ENCODE measurements at regions not wholly inside any gene's neighbourhood (a gene's known extent, or its start where the extent isn't known, plus 50 kb on each side); places are given as distances from the start of the nearest gene placed in this dataset.

- WGBS, 4 donors = 66 to 72% (median 70%) methylated on average over 4 of the region's 4 CpGs
- no peak overlapping the region for H3K27ac ChIP-seq
- no peaks in the 10 kb centered on the region for H3K4me1 ChIP-seq (replicated peaks in 1 of 2)
- no peaks in the 10 kb centered on the region for H3K9me3 ChIP-seq (replicated peaks in 1 of 3)
- no peak for DNase-seq
- intact Hi-C loops (cut with DNase I) = no loop called here
- no peaks in the 10 kb centered on the region for H3K27me3 ChIP-seq
- H3K4me3 ChIP-seq = no peak overlapping the region
- no peaks in the 10 kb centered on the region for H3K36me3 ChIP-seq (replicated peaks in 1 of 2)
- TF ChIP-seq POLR2A (IDR thresholded peaks at IDR 0.05) = no peak
- no peak for TF ChIP-seq CTCF (IDR thresholded peaks at IDR 0.05)
Measured at GRCh38 chr3:159232966-159233365, 431.1 kb downstream of the MFSD1 start.

- intact Hi-C loops (cut with DNase I) = no loop called here
- Histone ChIP-seq H3K4me1 (replicated peaks in 1 of 2) (no peaks in the 10 kb centered on the region), H3K9me3 (replicated peaks in 1 of 3) (no peaks in the 10 kb centered on the region), H3K27ac (no peak overlapping the region), H3K36me3 (replicated peaks in 1 of 2) (no peaks in the 10 kb centered on the region), H3K27me3 (no peaks in the 10 kb centered on the region), H3K4me3 (no peak overlapping the region)
- TF ChIP-seq CTCF (IDR thresholded peaks at IDR 0.05) (no peak), POLR2A (IDR thresholded peaks at IDR 0.05) (no peak)
- DNase-seq = no peak
- WGBS, 4 donors = 59 to 84% (median 71%) methylated on average over 2 of the region's 2 CpGs
Measured at GRCh38 chr3:159233734-159234133, 431.9 kb downstream of the MFSD1 start.

GRCh38 chr3:159234306-159234705 lies 432.5 kb downstream of the MFSD1 start:
- TF ChIP-seq CTCF (IDR thresholded peaks at IDR 0.05) = no peak
- no peak for TF ChIP-seq POLR2A (IDR thresholded peaks at IDR 0.05)
- H3K4me1 ChIP-seq (replicated peaks in 1 of 2) = no peaks in the 10 kb centered on the region
- H3K27me3 ChIP-seq = no peaks in the 10 kb centered on the region
- no peak overlapping the region for H3K27ac ChIP-seq
- no peaks in the 10 kb centered on the region for H3K36me3 ChIP-seq (replicated peaks in 1 of 2)
- DNase-seq = peak in 2 of 7 donors; percentile 10 to 21
- intact Hi-C loops (cut with DNase I) = no loop called here
- no peak overlapping the region for H3K4me3 ChIP-seq
- 18 to 38% (median 27%) methylated on average over 3 of the region's 3 CpGs for WGBS, 4 donors
- H3K9me3 ChIP-seq (replicated peaks in 1 of 3) = no peaks in the 10 kb centered on the region

- H3K36me3 ChIP-seq (replicated peaks in 1 of 2) = no peaks in the 10 kb centered on the region
- TF ChIP-seq CTCF (IDR thresholded peaks at IDR 0.05) = no peak
- intact Hi-C loops (cut with DNase I) = no loop called here
- no peak overlapping the region for H3K27ac ChIP-seq
- 54 to 67% (median 61%) methylated on average over 1 of the region's 1 CpG for WGBS, 4 donors
- H3K27me3 ChIP-seq = no peaks in the 10 kb centered on the region
- DNase-seq = no peak
- H3K9me3 ChIP-seq (replicated peaks in 1 of 3) = no peaks in the 10 kb centered on the region
- no peaks in the 10 kb centered on the region for H3K4me1 ChIP-seq (replicated peaks in 1 of 2)
- H3K4me3 ChIP-seq = no peak overlapping the region
Measured at GRCh38 chr3:159236321-159236720, 434.5 kb downstream of the MFSD1 start.

Measured in adrenal gland (tissue), 9 donors.